Breast epithelium (tissue), 4 donors: ENCODE measurements at regions not wholly inside any gene's neighbourhood (a gene's known extent, or its start where the extent isn't known, plus 50 kb on each side); places are given as distances from the start of the nearest gene placed in this dataset.

Source experiments
- DNase-seq, 2 donors: peaks; one replicate each; pipeline ENCODE4 v3.0.0-alpha.2; 2019; ENCODE audit warnings: low spot score in 2 of 2
- H3K27ac ChIP-seq, 2 donors: fragments of 200-600 bp; sonication (generic) in 1 of 2; one replicate each; pipeline ENCODE4 v1.5.1; 2016 to 2019; ENCODE audit warnings: mild to moderate bottlenecking in 1 of 2
- H3K27me3 ChIP-seq, 2 donors: fragments of 200-600 bp; sonication (generic) in 1 of 2; one replicate each; pipeline versions ENCODE4 v1.5.1 to v1.6.0; 2017 to 2019; ENCODE audit warnings: control low read depth in 1 of 2, mild to moderate bottlenecking in 1 of 2
- H3K36me3 ChIP-seq: fragments of 200-600 bp; one replicate; pipeline ENCODE4 v1.5.1; 2019
- H3K4me1 ChIP-seq, 2 donors: fragments of 200-600 bp; sonication (generic); one replicate each; pipeline ENCODE4 v1.5.1; 2016 to 2019; ENCODE audit warnings: control low read depth in 1 of 2
- H3K4me3 ChIP-seq, 3 donors: fragments of 200-600 bp; sonication (generic); 1 replicate in 2 of 3; 2 replicates in 1 of 3; pipeline ENCODE4 v1.5.1; 2016 to 2019; ENCODE audit warnings: mild to moderate bottlenecking in 3 of 3, moderate library complexity in 2 of 3
- H3K9me3 ChIP-seq, 2 donors: fragments of 200-600 bp; sonication (generic) in 1 of 2; one replicate each; pipeline ENCODE4 v1.5.1; 2016 to 2019; ENCODE audit warnings: control low read depth in 1 of 2
- CTCF ChIP-seq, 3 donors: fragments of 450-650 bp; IDR thresholded peaks; one replicate each; pipeline ENCODE4 v1.5.1; 2016 to 2017; ENCODE audit warnings: antibody characterized with exemption in 3 of 3, mild to moderate bottlenecking in 3 of 3, moderate library complexity in 3 of 3
- POLR2A ChIP-seq: fragments of 450-650 bp; IDR thresholded peaks from one replicate; pipeline ENCODE4 v1.6.1; 2016; ENCODE audit warnings: antibody characterized with exemption, mild to moderate bottlenecking, moderate library complexity
- POLR2AphosphoS5 ChIP-seq, 3 donors: sonication (generic); formaldehyde crosslinking; IDR thresholded peaks; one replicate each; pipeline ENCODE4 v1.6.1; 2017; ENCODE audit warnings: antibody characterized with exemption in 3 of 3
- intact Hi-C: fragments of 100-400 bp; cut with DNase I; formaldehyde crosslinking; loops from one replicate; pipeline ENCODE4 v1.15.1; 2023; ENCODE audit warnings: low total_unique reads

- no peak for TF ChIP-seq POLR2A
- no peak for TF ChIP-seq POLR2AphosphoS5 (IDR thresholded peaks at IDR 0.05)
- no peak for TF ChIP-seq CTCF (IDR thresholded peaks at IDR 0.05)
- H3K4me3 ChIP-seq, result no peak overlapping the region
- no peaks in the 10 kb centered on the region for H3K9me3 ChIP-seq
- H3K27ac ChIP-seq, result no peak overlapping the region
- H3K4me1 ChIP-seq, result no peaks in the 10 kb centered on the region
- no peak for DNase-seq
- H3K27me3 ChIP-seq, result no peaks in the 10 kb centered on the region
- H3K36me3 ChIP-seq, result no peaks in the 10 kb centered on the region
- intact Hi-C loops, result no loop called here
Measured at GRCh38 chr5:108557686-108558085, 175.8 kb upstream of the FBXL17 start.

- Histone ChIP-seq H3K9me3 (no peaks in the 10 kb centered on the region), H3K4me3 (no peak overlapping the region), H3K4me1 (no peaks in the 10 kb centered on the region), H3K36me3 (no peaks in the 10 kb centered on the region), H3K27me3 (no peaks in the 10 kb centered on the region), H3K27ac (no peak overlapping the region)
- intact Hi-C loops, result no loop called here
- TF ChIP-seq CTCF (IDR thresholded peaks at IDR 0.05), result no peak
- TF ChIP-seq POLR2AphosphoS5 (IDR thresholded peaks at IDR 0.05), result no peak
- TF ChIP-seq POLR2A, result no peak
- no peak for DNase-seq
Measured at GRCh38 chr5:108556441-108557145, 174.7 kb upstream of the FBXL17 start.

- Histone ChIP-seq H3K27me3 (no peaks in the 10 kb centered on the region), H3K4me1 (no peaks in the 10 kb centered on the region), H3K9me3 (no peaks in the 10 kb centered on the region), H3K4me3 (no peak overlapping the region), H3K27ac (no peak overlapping the region), H3K36me3 (no peaks in the 10 kb centered on the region)
- no peak for DNase-seq
- TF ChIP-seq POLR2A (no peak), CTCF (IDR thresholded peaks at IDR 0.05) (no peak), POLR2AphosphoS5 (IDR thresholded peaks at IDR 0.05) (no peak)
- intact Hi-C loops, result no loop called here
Measured at GRCh38 chr5:108548684-108549596, 167.0 kb upstream of the FBXL17 start.

- Histone ChIP-seq H3K4me3 (no peak overlapping the region), H3K27ac (no peak overlapping the region), H3K4me1 (no peaks in the 10 kb centered on the region), H3K36me3 (no peaks in the 10 kb centered on the region), H3K9me3 (no peaks in the 10 kb centered on the region), H3K27me3 (no peaks in the 10 kb centered on the region)
- no peak for DNase-seq
- intact Hi-C loops, result no loop called here
- TF ChIP-seq POLR2AphosphoS5 (IDR thresholded peaks at IDR 0.05) (no peak), CTCF (IDR thresholded peaks at IDR 0.05) (no peak), POLR2A (no peak)
Measured at GRCh38 chr5:108546939-108547338, 165.0 kb upstream of the FBXL17 start.

GRCh38 chr5:108545301-108545700, 163.4 kb upstream of the FBXL17 start:
- intact Hi-C loops, result no loop called here
- no peak for DNase-seq
- H3K4me1 ChIP-seq, result no peaks in the 10 kb centered on the region
- H3K4me3 ChIP-seq, result no peak overlapping the region
- TF ChIP-seq CTCF (IDR thresholded peaks at IDR 0.05), result no peak
- no peak for TF ChIP-seq POLR2AphosphoS5 (IDR thresholded peaks at IDR 0.05)
- TF ChIP-seq POLR2A, result no peak
- H3K27ac ChIP-seq, result no peak overlapping the region
- no peaks in the 10 kb centered on the region for H3K36me3 ChIP-seq
- no peaks in the 10 kb centered on the region for H3K27me3 ChIP-seq
- no peaks in the 10 kb centered on the region for H3K9me3 ChIP-seq
